BJ (cell line): ENCODE measurements at regions not wholly inside any gene's neighbourhood (a gene's known extent, or its start where the extent isn't known, plus 50 kb on each side); places are given as distances from the start of the nearest gene placed in this dataset.

Experiments used
- CTCF ChIA-PET: fragments of 350-600 bp; formaldehyde crosslinking; extraction: SDS; loops from one replicate; lab custom pipeline; 2021; ENCODE audit warnings: antibody characterized with exemption, inconsistent platforms; lab: Yijun Ruan, JAX
- POLR2A ChIA-PET: fragments of 300-600 bp; sonication (Branson Sonifier 250); formaldehyde crosslinking; extraction: SDS; loops from one replicate; lab custom pipeline; 2021; ENCODE audit warnings: antibody characterized with exemption; lab: Charles Lee
- DNase-seq: peaks from one replicate; pipeline ENCODE4 v3.0.0-alpha.2; 2011; ENCODE audit warnings: low read depth
- H3K27me3 ChIP-seq: 2 replicates; pipeline ENCODE4 v1.6.0; 2011; ENCODE audit warnings: low read length; ENCODE audit not compliant: control insufficient read depth, insufficient read depth
- H3K36me3 ChIP-seq: 2 replicates; pipeline ENCODE4 v1.5.1; 2011; ENCODE audit warnings: low read length; ENCODE audit not compliant: control insufficient read depth, insufficient read depth
- H3K4me3 ChIP-seq: 2 replicates; pipeline ENCODE4 v1.5.1; 2011; ENCODE audit warnings: low read depth, mild to moderate bottlenecking, control low read depth, low read length
- CTCF ChIP-seq: IDR thresholded peaks from 2 replicates; pipeline ENCODE4 v1.5.1; 2011; ENCODE audit warnings: low read depth, mild to moderate bottlenecking, control low read depth, inconsistent platforms, low read length, moderate library complexity; ENCODE audit not compliant: insufficient read depth

- no peak for DNase-seq
- no peak for TF ChIP-seq CTCF
- Histone ChIP-seq H3K36me3 (no peaks in the 10 kb centered on the region), H3K4me3 (no peak overlapping the region), H3K27me3 (0 out of 2 replicates have a peak, but pooled peaks cover 1% of the 10 kb centered on the region)
- ChIA-PET CTCF (interaction anchor here (0.6 to 1.0 kb wide), 2 partner anchors 13 to 380 kb away, joined by 3 to 4 read pairs; no protein-coding TSS in a partner anchor), POLR2A (no interaction called here)
Observed at GRCh38 chr13:48909056-48909389, 66.7 kb upstream of the FNDC3A start.

- TF ChIP-seq CTCF = no peak
- Histone ChIP-seq H3K4me3 (no peak overlapping the region), H3K36me3 (no peaks in the 10 kb centered on the region), H3K27me3 (0 out of 2 replicates have a peak, but pooled peaks cover 1% of the 10 kb centered on the region)
- POLR2A ChIA-PET = no interaction called here
- DNase-seq = no peak
- CTCF ChIA-PET = no interaction called here
Observed at GRCh38 chr13:48910686-48911085, 65.0 kb upstream of the FNDC3A start.

GRCh38 chr13:48919751-48920150 lies 56.0 kb upstream of the FNDC3A start:
- ChIA-PET CTCF (interaction anchor here (1.0 kb wide), 1 partner anchor 14 kb away, joined by 3 read pairs; no protein-coding TSS in a partner anchor), POLR2A (no interaction called here)
- Histone ChIP-seq H3K36me3 (no peaks in the 10 kb centered on the region), H3K27me3 (peaks cover 2% of the 10 kb centered on the region; the same call in 1 of the 2 replicates), H3K4me3 (no peak overlapping the region)
- TF ChIP-seq CTCF = no peak
- DNase-seq = no peak

- ChIA-PET CTCF (interaction anchor here (1.0 kb wide), 1 partner anchor 13 kb away, joined by 3 read pairs; no protein-coding TSS in a partner anchor), POLR2A (no interaction called here)
- no peak for TF ChIP-seq CTCF
- no peaks in the 10 kb centered on the region for H3K36me3 ChIP-seq
- H3K27me3 ChIP-seq = peaks cover 2% of the 10 kb centered on the region; the same call in 1 of the 2 replicates
- no peak for DNase-seq
- no peak overlapping the region for H3K4me3 ChIP-seq
Observed at GRCh38 chr13:48920730-48921129, 55.0 kb upstream of the FNDC3A start.

DNA sequence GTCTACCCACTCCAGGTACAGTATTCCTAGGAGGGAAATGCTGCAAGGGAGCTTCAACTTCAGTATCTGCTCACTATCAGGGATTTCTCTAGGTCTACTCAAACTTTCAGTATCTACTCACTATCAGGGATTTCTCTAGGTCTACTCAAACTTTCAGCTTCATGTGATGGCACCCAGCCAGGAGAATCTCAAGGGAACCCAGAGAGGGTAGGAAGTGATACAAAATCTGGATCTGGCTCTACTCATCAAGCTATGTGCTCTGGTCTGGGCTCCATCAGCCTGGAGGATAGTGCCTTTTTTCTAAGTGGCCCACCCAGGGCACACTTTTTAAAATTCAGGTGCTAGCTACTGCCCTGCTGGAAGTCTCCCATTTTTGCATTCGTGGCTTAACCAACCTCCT lies 52.3 kb upstream of the FNDC3A start:
- no peak for DNase-seq

More for the DNA sequence above, 52.3 kb upstream of the FNDC3A start:
- no peaks in the 10 kb centered on the region for H3K36me3 ChIP-seq
- CTCF ChIA-PET = no interaction called here
- no peak for TF ChIP-seq CTCF
- H3K27me3 ChIP-seq = peaks cover 2% of the 10 kb centered on the region; the same call in 1 of the 2 replicates
- no peak overlapping the region for H3K4me3 ChIP-seq
- POLR2A ChIA-PET = no interaction called here
